NCI-H345 (cell line): ENCODE measurements at regions not wholly inside any gene's neighbourhood (a gene's known extent, or its start where the extent isn't known, plus 50 kb on each side); places are given as distances from the start of the nearest gene placed in this dataset.
"Not testable (repeated sequence)": the region's sequence is repeated elsewhere in the genome, so short reads cannot be mapped to it uniquely, and the experiment has no call there.

Experiments used
- DNase-seq: peaks from one replicate; lab custom pipeline; 2025; lab: John Stamatoyannopoulos, UW

DNA sequence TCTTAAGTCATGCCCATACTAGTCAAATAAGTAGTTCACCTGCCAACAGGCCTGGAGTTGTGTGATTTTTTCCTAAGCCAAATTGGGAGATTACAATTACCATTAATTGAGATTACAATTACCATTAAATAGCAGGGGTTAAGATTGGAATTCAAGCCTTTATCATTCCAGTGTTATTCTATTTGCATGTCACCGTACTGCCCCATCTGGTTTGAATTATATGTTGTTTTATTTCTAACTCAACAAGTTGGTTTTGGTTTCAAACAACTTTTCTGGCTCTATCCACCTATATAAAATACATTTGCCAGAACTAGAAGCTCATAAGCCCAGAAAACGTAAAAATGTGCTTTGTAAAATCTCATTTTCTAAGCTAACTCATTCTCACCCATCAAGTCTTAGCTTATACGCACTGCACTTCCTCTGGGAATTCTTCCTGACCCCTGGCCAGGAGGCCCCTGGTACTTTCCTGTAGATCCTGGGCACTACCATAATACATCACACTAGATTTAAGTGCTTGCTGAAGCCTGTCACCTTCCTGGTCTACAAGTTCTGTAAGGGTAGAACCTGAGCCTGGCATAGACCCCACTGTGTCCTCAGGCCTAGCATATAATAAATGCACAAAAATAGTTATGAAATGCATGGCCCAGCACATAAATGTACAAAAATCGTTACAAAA lies 242.0 kb upstream of the TRPM3 start:
- no peak for DNase-seq

- DNase-seq, result no peak
Measured at GRCh38 chr9:71361357-71361756, 239.9 kb upstream of the TRPM3 start.

DNA sequence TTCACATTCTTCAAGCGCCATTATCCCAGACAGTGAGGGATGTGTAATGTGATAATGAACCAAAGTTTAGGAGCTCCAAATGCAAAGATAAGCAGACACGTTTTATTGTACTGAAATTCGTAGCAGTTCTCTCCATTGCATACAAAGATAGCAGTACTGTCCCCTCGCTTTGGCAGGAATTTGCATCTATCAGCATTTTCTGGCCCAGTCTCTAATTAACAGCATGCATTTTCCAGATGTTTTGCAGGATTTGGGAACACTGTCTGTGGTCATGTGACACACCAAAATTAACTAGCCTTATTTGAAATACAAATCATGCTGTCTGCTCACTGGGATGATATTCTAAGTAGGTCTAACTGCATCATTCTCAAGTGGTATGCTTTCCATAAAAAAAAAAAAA lies 235.9 kb upstream of the TRPM3 start:
- DNase-seq, result no peak

DNA sequence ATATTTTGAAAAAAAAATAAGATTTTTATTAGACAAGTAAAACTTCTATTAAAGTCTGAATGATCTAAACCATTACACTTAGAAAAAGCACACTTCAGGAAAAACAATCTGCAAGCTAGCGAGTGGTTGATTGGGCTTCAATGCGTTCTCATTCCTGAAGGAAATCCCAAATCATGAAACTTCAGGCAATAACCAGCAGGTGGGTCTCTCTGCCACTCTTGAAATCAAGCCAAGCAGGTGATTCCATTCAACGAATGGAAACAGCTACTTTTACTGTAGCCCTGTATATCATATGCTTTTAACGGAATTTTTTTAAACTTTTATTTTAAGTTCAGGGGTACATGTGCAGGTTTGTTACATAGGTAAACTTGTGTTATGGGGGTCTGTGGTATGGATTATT lies 234.5 kb upstream of the TRPM3 start:
- DNase-seq, result no peak

- DNase-seq, result no peak
Measured at GRCh38 chr9:71353720-71354119, 232.3 kb upstream of the TRPM3 start.

DNA sequence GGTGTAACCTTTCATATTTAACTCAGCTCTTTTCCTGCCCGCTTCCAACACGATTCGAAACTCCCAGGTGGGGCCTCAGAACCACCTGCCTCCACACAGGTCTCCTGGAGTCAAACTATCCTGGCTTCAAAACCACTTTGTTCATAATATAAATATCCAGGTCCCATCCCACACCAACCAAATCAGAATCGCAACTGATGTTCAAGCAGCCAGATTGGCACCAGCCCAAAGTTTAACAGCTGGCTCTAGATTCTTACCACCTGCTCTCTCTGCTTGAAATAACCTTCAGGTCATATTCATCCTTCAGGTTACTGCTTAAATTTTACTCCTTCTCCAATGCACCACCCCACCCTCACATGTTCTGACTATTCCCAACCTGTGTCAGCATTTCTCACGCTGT lies 231.4 kb upstream of the TRPM3 start:
- DNase-seq, result no peak

DNA sequence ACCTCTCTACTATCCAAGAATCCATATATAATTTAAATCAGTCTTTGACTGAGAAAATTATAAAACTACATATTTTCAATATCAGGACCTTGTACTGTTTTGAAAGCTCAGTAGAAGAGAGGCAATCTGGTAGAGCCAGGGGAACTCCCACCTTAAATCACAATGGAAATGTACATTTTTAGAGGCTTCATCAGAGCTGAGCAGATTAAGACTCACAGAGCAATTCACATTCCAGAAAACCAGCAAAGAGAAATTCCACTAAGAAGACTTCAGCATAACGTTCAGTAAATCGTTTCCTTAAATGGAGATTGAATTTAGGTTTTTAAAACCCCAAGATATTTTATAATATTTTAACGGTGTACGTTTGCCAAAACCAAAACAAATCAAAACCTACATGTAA lies 227.8 kb upstream of the TRPM3 start:
- no peak for DNase-seq

GRCh38 chr9:71333321-71333720 lies 211.9 kb upstream of the TRPM3 start:
- DNase-seq, result no peak

DNA sequence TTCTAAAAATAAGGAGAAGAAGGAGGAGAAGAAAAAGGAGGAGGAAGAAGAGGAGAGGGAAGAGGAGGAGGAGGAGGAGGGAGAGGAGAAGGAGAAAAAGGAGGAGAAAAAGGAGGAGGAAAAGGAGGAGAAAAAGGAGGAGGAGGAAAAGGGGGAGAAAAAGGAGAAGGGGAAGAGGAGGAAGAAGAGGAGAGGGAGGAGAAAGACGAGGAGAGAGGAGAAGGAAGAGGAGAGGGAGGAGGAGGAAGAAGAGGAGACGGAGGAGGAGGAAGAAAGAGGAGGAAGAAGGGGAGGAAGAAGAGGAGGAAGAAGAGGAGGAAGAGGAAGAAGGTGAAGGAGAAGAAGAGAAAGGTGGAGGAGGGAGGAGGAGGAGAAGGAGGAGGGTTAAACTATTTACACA lies 210.2 kb upstream of the TRPM3 start:
- no peak for DNase-seq

- DNase-seq, result no peak
Measured at GRCh38 chr9:71329873-71330272, 208.5 kb upstream of the TRPM3 start.

GRCh38 chr9:71326360-71326759 lies 204.9 kb upstream of the TRPM3 start:
- DNase-seq, result no peak

DNA sequence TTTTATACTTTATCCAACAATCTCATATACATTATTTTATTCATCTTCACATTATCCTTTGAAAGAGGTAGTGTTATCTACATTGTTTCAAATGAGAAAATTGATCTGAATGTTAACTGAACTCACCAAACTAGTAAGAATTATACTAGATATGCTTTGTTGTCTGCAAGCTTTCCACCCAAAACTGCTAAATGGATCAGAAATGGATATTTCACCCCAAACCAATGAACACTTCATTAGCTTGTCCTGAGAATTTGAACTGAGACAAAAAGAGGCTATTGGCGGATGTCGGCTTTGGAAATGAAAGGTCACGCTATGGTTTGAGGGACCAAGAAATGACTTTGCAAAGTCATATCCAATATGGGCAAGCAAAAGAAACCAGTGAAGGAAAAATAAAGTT lies 201.9 kb upstream of the TRPM3 start:
- no peak for DNase-seq

DNA sequence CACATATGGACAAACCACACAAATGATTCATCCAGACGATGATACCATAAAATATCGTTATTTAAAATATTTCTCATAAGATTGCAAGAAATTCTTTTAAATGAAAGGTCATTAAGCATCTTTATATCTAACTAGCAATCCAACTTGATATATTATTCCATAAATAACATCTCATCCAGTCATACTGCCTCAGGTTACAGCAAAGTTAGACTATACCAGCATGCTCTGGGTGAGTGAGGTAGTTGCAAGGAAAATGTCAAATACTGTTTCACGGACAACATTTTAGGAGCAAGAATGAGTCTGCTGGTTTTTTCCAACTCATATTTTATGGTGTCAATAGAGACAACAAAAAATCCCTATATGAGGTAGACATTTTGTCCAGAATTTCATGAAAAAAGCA lies 200.9 kb upstream of the TRPM3 start:
- DNase-seq, result no peak

- no peak for DNase-seq
Measured at GRCh38 chr9:71308454-71308853, 187.0 kb upstream of the TRPM3 start.

- no peak for DNase-seq
Measured at GRCh38 chr9:71306134-71306533, 184.7 kb upstream of the TRPM3 start.

- DNase-seq, result no peak
Measured at GRCh38 chr9:71303351-71303750, 181.9 kb upstream of the TRPM3 start.

GRCh38 chr9:71302776-71303175 lies 181.4 kb upstream of the TRPM3 start:
- DNase-seq, result no peak

GRCh38 chr9:71295928-71296327 lies 174.5 kb upstream of the TRPM3 start:
- DNase-seq, result no peak

DNA sequence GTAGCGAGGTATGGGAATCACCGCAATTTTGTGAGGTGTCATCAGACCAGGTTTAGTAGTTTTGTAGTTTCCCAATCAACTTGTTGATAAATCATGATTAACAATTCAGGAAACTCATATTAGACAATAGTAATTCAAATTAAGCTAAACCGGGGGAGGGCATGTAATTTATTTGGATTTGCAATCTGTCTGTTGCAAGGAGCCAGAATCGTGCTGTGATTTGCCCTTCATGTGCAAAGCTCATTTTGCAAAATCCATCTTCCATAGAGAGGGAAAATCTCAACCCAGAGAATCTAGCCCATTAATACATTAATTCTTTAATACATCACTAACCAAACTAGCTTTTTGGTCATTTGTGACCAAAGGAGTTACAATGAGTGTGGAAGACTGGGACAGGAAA lies 164.7 kb upstream of the TRPM3 start:
- DNase-seq, result no peak

DNA sequence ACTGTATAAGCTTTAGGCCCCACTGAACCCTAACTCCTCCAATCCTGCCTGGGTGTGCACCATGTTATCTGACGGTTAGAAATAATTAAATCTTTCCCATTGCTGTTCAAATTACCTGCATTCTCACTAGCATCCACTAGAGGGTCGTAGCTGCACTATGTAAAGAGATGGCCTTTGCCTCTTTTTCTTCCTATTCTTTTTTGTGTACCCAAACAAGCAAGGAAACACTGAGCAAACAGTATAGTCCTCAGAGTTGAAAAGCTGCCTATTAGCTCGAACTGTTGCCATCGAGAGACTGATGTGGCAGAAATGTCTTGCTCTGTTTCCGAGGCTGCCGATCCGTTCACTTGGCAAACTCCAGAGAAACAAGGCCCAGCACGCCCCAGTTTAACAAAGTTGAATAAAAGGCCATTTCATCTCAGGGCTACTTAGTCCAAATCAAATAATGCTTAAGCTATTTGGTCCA lies 163.8 kb upstream of the TRPM3 start:
- DNase-seq, result peak; percentile 66

- DNase-seq, result not testable (repeated sequence)
Measured at GRCh38 chr9:71282116-71282515, 160.7 kb upstream of the TRPM3 start.

GRCh38 chr9:71279151-71279739 lies 157.8 kb upstream of the TRPM3 start:
- no peak for DNase-seq

GRCh38 chr9:71273613-71274012 lies 152.2 kb upstream of the TRPM3 start:
- no peak for DNase-seq

DNA sequence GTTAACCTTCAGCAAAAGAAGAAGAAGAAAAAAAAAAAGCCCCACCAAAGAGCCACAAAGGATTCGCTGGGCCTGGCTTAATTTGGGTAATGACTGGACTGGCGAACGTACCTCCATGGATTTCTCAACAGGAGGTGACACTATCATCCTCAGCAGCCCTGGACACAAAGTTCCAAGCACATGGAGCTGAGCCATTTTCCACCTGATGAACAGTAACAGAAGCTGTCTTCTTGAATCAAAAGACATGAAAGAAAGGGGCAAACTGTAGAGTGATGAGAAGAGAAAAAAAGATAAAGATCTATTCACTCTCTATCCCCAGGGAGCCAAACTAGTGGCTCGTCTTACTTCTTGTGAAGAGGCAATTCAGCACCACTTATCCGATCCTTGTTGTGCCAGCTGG lies 150.2 kb upstream of the TRPM3 start:
- no peak for DNase-seq
